K562 (cell line): ENCODE measurements at regions not wholly inside any gene's neighbourhood (a gene's known extent, or its start where the extent isn't known, plus 50 kb on each side); places are given as distances from the start of the nearest gene placed in this dataset.

ENCODE experiments used
- EGR1 ChIP-seq: fragments of 450-650 bp; conservative IDR thresholded peaks from 2 replicates; pipeline ENCODE4 v1.6.1; 2017; ENCODE audit warnings: mild to moderate bottlenecking
- FOSL1 ChIP-seq: fragments of 200-800 bp; sonication (Bioruptor generic); conservative IDR thresholded peaks from 2 replicates; pipeline ENCODE4 v1.6.1; 2016; ENCODE audit warnings: missing genetic modification characterization, missing compliant biosample characterization
- NFYB ChIP-seq: IDR thresholded peaks from 2 replicates; pipeline ENCODE4 v1.6.1; 2011; ENCODE audit warnings: mild to moderate bottlenecking, moderate library complexity; ENCODE audit not compliant: insufficient read length; ENCODE audit errors: extremely low read depth
- TCF7L2 ChIP-seq: fragments of 150-350 bp; IDR thresholded peaks from 2 replicates; pipeline ENCODE4 v1.6.1; 2016; ENCODE audit warnings: low read depth, mild to moderate bottlenecking, low read length, moderate library complexity
- ZFPM2 ChIP-seq: fragments of 250-450 bp; sonication (Bioruptor Pico); IDR thresholded peaks from 2 replicates; pipeline ENCODE4 v1.5.1; 2022; ENCODE audit warnings: mild to moderate bottlenecking
- ZNF318 ChIP-seq, 2 experiments: fragments of 450-650 bp; IDR thresholded peaks; 2 replicates each; pipeline ENCODE4 v1.6.1; 2016; ENCODE audit warnings: mild to moderate bottlenecking in 2 of 2, borderline replicate concordance in 1 of 2, low read depth in 1 of 2, moderate library complexity in 1 of 2
- ZNF696 ChIP-seq: fragments of 250-450 bp; sonication (Bioruptor Pico); conservative IDR thresholded peaks from 2 replicates; pipeline ENCODE4 v1.4.0; 2020; ENCODE audit warnings: mild to moderate bottlenecking, moderate library complexity
- TF ChIP-seq, protein P1 (sequence below), 2 experiments: fragments of 450-650 bp; formaldehyde crosslinking in 1 of 2; IDR thresholded peaks; 2 replicates each; pipeline versions ENCODE4 v1.4.0 to v1.6.1; 2014 to 2020; ENCODE audit warnings: mild to moderate bottlenecking in 2 of 2, borderline replicate concordance in 1 of 2, low read depth in 1 of 2
- TF ChIP-seq, protein P2 (sequence below): fragments of 450-650 bp; IDR thresholded peaks from 2 replicates; pipeline ENCODE4 v1.6.1; 2016; ENCODE audit warnings: low read depth, mild to moderate bottlenecking, moderate library complexity

DNA sequence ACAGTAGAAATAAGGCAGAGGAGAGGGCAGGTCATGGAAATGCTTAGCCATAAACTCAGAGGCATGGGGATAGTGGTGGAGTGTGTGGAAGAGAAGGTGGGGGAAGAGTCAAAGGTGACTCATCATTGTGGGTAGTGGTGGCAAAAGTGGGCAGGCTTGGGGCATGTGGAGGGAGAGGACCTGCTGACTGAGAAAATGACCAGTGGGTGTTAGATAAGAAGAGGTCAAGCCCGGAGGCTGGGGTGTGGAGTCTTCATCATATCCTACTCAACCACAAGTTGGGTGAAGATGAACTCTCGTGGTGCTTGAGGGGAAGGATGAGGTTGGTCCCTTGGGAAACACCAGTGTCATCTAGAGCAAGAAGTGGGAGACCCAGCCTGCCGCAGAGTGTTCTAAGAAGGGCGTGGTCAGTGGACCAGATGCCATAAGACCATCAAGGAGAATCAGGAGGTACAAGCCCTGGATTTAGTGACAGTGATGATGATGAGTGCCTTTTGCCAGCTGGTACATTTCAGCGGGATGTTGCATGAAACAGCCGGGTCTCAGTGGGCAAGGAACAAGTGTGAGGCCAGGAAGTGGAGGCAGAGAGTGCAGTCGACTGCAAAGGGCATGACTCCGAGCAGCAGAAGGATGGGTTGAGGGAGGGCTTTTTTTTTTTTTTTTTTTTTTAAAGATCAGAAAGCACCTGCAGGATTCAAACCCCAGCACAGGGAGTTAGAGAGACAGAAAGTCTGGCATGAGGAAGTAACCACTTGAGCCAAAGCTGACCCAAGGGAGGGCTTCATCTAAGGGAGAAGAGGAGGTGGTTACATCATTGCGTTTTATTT lies 122.6 kb upstream of the SPRED2 start (continued):
- TF ChIP-seq, protein P1, sequence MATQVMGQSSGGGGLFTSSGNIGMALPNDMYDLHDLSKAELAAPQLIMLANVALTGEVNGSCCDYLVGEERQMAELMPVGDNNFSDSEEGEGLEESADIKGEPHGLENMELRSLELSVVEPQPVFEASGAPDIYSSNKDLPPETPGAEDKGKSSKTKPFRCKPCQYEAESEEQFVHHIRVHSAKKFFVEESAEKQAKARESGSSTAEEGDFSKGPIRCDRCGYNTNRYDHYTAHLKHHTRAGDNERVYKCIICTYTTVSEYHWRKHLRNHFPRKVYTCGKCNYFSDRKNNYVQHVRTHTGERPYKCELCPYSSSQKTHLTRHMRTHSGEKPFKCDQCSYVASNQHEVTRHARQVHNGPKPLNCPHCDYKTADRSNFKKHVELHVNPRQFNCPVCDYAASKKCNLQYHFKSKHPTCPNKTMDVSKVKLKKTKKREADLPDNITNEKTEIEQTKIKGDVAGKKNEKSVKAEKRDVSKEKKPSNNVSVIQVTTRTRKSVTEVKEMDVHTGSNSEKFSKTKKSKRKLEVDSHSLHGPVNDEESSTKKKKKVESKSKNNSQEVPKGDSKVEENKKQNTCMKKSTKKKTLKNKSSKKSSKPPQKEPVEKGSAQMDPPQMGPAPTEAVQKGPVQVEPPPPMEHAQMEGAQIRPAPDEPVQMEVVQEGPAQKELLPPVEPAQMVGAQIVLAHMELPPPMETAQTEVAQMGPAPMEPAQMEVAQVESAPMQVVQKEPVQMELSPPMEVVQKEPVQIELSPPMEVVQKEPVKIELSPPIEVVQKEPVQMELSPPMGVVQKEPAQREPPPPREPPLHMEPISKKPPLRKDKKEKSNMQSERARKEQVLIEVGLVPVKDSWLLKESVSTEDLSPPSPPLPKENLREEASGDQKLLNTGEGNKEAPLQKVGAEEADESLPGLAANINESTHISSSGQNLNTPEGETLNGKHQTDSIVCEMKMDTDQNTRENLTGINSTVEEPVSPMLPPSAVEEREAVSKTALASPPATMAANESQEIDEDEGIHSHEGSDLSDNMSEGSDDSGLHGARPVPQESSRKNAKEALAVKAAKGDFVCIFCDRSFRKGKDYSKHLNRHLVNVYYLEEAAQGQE (IDR thresholded peaks at IDR 0.05; ENCODE audit: borderline replicate concordance) = no peak
- TF ChIP-seq, protein P1 (CRISPR knock-in tag; IDR thresholded peaks at IDR 0.05; ENCODE audit: low read depth) = no peak
- TF ChIP-seq ZNF696 (CRISPR knock-in tag) (no peak), ZFPM2 (CRISPR knock-in tag) (no peak), TCF7L2 (no peak), FOSL1 (peak; percentile 69), ZNF318 (IDR thresholded peaks at IDR 0.05; ENCODE audit: borderline replicate concordance in 1 of 2, low read depth in 1 of 2) (no peak), EGR1 (peak; percentile 73), NFYB (no peak)
- TF ChIP-seq, protein P2, sequence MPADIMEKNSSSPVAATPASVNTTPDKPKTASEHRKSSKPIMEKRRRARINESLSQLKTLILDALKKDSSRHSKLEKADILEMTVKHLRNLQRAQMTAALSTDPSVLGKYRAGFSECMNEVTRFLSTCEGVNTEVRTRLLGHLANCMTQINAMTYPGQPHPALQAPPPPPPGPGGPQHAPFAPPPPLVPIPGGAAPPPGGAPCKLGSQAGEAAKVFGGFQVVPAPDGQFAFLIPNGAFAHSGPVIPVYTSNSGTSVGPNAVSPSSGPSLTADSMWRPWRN = no peak
